Hepatocyte (in vitro differentiated cells): ENCODE measurements at regions not wholly inside any gene's neighbourhood (a gene's known extent, or its start where the extent isn't known, plus 50 kb on each side); places are given as distances from the start of the nearest gene placed in this dataset.

Experiments used
- DNase-seq: peaks from one replicate; pipeline ENCODE4 v3.0.0-alpha.2; 2016; ENCODE audit warnings: low spot score
- H2AFZ ChIP-seq: fragments of 200-600 bp; sonication (generic); 2 replicates; pipeline ENCODE4 v1.6.0; 2016; ENCODE audit warnings: antibody characterized with exemption, mild to moderate bottlenecking
- H3K27ac ChIP-seq: fragments of 200-600 bp; sonication (generic); 2 replicates; pipeline ENCODE4 v1.5.1; 2016; ENCODE audit warnings: mild to moderate bottlenecking
- H3K27me3 ChIP-seq: fragments of 200-600 bp; sonication (generic); 2 replicates; pipeline ENCODE4 v1.6.1; 2016
- H3K36me3 ChIP-seq: fragments of 200-600 bp; sonication (generic); replicated peaks from 2 replicates; pipeline ENCODE4 v1.5.1; 2016; ENCODE audit warnings: low read depth; ENCODE audit not compliant: insufficient read depth
- H3K4me1 ChIP-seq: fragments of 200-600 bp; sonication (generic); 2 replicates; pipeline ENCODE4 v1.5.1; 2016; ENCODE audit warnings: mild to moderate bottlenecking, moderate library complexity; ENCODE audit not compliant: insufficient read depth
- H3K4me2 ChIP-seq: fragments of 200-600 bp; sonication (generic); 2 replicates; pipeline ENCODE4 v1.6.0; 2016
- H3K4me3 ChIP-seq: fragments of 200-600 bp; sonication (generic); 2 replicates; pipeline ENCODE4 v1.5.1; 2016; ENCODE audit warnings: mild to moderate bottlenecking
- H3K79me2 ChIP-seq: fragments of 200-600 bp; sonication (generic); 2 replicates; pipeline ENCODE4 v1.6.0; 2017; ENCODE audit warnings: mild to moderate bottlenecking
- H3K9me2 ChIP-seq: fragments of 200-600 bp; sonication (generic); replicated peaks from 2 replicates; pipeline ENCODE4 v1.6.0; 2017; ENCODE audit warnings: mild to moderate bottlenecking; ENCODE audit not compliant: insufficient read depth
- H3K9me3 ChIP-seq: fragments of 200-600 bp; sonication (generic); 2 replicates; pipeline ENCODE4 v1.5.1; 2016; ENCODE audit warnings: low read depth, mild to moderate bottlenecking
- H4K20me1 ChIP-seq: fragments of 200-600 bp; sonication (generic); 2 replicates; pipeline ENCODE4 v1.6.0; 2016; ENCODE audit warnings: mild to moderate bottlenecking; ENCODE audit not compliant: insufficient read depth, poor library complexity, severe bottlenecking
- CTCF ChIP-seq: fragments of 200-600 bp; sonication (generic); IDR thresholded peaks from 2 replicates; pipeline ENCODE4 v1.5.1; 2016; ENCODE audit warnings: antibody characterized with exemption, mild to moderate bottlenecking; ENCODE audit not compliant: poor library complexity
- EZH2 ChIP-seq: fragments of 200-600 bp; sonication (generic); IDR thresholded peaks from 2 replicates; pipeline ENCODE4 v1.6.1; 2016; ENCODE audit warnings: antibody characterized with exemption, mild to moderate bottlenecking, borderline replicate concordance
- EZH2phosphoT487 ChIP-seq: fragments of 200-600 bp; sonication (generic); IDR thresholded peaks from one replicate; pipeline ENCODE4 v1.6.1; 2018; ENCODE audit warnings: antibody characterized with exemption, mild to moderate bottlenecking, low read depth, moderate library complexity; ENCODE audit not compliant: unreplicated experiment, severe bottlenecking
- WGBS: methylation state at CpG from one replicate; pipeline ENCODE4 v1.1.6; 2016; ENCODE audit warnings: low lambda C conversion rate; ENCODE audit errors: missing lambda C conversion rate; 5-methylcytosine and 5-hydroxymethylcytosine counted together

- Histone ChIP-seq H3K4me3 (no peak overlapping the region), H3K4me2 (no peak overlapping the region), H3K36me3 (no peaks in the 10 kb centered on the region), H3K4me1 (no peaks in the 10 kb centered on the region), H3K9me2 (no peaks in the 10 kb centered on the region), H3K27ac (no peak overlapping the region), H3K27me3 (no peaks in the 10 kb centered on the region), H3K79me2 (no peaks in the 10 kb centered on the region), H3K9me3 (no peaks in the 10 kb centered on the region), H4K20me1 (no peaks in the 10 kb centered on the region), H2AFZ (no peak overlapping the region)
- no peak for DNase-seq
- TF ChIP-seq CTCF = no peak
- no peak for TF ChIP-seq EZH2
- no peak for TF ChIP-seq EZH2phosphoT487
- 64% methylated on average over 1 of the region's 1 CpG for WGBS
These were observed 803.7 kb upstream of the ACVR2A start for GRCh38 chr2:147041121-147041494.

- DNase-seq = no peak
- 28% methylated on average over 1 of the region's 1 CpG for WGBS
- Histone ChIP-seq H4K20me1 (no peaks in the 10 kb centered on the region), H3K9me2 (no peaks in the 10 kb centered on the region), H3K4me1 (no peaks in the 10 kb centered on the region), H3K27me3 (no peaks in the 10 kb centered on the region), H3K36me3 (no peaks in the 10 kb centered on the region), H3K9me3 (no peaks in the 10 kb centered on the region), H3K79me2 (no peaks in the 10 kb centered on the region), H3K4me2 (no peak overlapping the region), H3K27ac (peak overlapping the region; percentile 32), H3K4me3 (no peak overlapping the region), H2AFZ (no peak overlapping the region)
- TF ChIP-seq CTCF = no peak
- no peak for TF ChIP-seq EZH2phosphoT487
- TF ChIP-seq EZH2 = no peak
These were observed 804.3 kb upstream of the ACVR2A start for GRCh38 chr2:147040298-147041120.

GRCh38 chr2:147037048-147037447 is 807.8 kb upstream of the ACVR2A start:
- no peaks in the 10 kb centered on the region for H3K9me2 ChIP-seq
- WGBS = 91% methylated on average over 3 of the region's 3 CpGs
- H3K27ac ChIP-seq = no peak overlapping the region
- H2AFZ ChIP-seq = no peak overlapping the region
- H3K79me2 ChIP-seq = no peaks in the 10 kb centered on the region
- no peaks in the 10 kb centered on the region for H3K36me3 ChIP-seq
- H3K4me2 ChIP-seq = no peak overlapping the region
- DNase-seq = no peak
- H3K27me3 ChIP-seq = no peaks in the 10 kb centered on the region
- H4K20me1 ChIP-seq = no peaks in the 10 kb centered on the region
- no peak overlapping the region for H3K4me3 ChIP-seq
- H3K4me1 ChIP-seq = peaks cover 14% of the 10 kb centered on the region
- TF ChIP-seq EZH2 = no peak
- no peak for TF ChIP-seq CTCF
- no peak for TF ChIP-seq EZH2phosphoT487
- H3K9me3 ChIP-seq = no peaks in the 10 kb centered on the region
